GM10266 (cell line): ENCODE measurements at regions not wholly inside any gene's neighbourhood (a gene's known extent, or its start where the extent isn't known, plus 50 kb on each side); places are given as distances from the start of the nearest gene placed in this dataset.

Experiments used
- DNase-seq: peaks from one replicate; pipeline ENCODE4 v3.0.0; 2012; ENCODE audit errors: extremely low spot score
- TF ChIP-seq, protein P1 (sequence below): IDR thresholded peaks from 2 replicates; pipeline ENCODE4 v1.5.1; 2012; ENCODE audit warnings: mild to moderate bottlenecking, low read depth; ENCODE audit not compliant: control insufficient read depth, insufficient read depth; ENCODE audit errors: missing control alignments

GRCh38 chr1:55526716-55527115, 311.6 kb upstream of the USP24 start:
- no peak for DNase-seq
- TF ChIP-seq, protein P1, sequence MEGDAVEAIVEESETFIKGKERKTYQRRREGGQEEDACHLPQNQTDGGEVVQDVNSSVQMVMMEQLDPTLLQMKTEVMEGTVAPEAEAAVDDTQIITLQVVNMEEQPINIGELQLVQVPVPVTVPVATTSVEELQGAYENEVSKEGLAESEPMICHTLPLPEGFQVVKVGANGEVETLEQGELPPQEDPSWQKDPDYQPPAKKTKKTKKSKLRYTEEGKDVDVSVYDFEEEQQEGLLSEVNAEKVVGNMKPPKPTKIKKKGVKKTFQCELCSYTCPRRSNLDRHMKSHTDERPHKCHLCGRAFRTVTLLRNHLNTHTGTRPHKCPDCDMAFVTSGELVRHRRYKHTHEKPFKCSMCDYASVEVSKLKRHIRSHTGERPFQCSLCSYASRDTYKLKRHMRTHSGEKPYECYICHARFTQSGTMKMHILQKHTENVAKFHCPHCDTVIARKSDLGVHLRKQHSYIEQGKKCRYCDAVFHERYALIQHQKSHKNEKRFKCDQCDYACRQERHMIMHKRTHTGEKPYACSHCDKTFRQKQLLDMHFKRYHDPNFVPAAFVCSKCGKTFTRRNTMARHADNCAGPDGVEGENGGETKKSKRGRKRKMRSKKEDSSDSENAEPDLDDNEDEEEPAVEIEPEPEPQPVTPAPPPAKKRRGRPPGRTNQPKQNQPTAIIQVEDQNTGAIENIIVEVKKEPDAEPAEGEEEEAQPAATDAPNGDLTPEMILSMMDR, result no peak

DNA sequence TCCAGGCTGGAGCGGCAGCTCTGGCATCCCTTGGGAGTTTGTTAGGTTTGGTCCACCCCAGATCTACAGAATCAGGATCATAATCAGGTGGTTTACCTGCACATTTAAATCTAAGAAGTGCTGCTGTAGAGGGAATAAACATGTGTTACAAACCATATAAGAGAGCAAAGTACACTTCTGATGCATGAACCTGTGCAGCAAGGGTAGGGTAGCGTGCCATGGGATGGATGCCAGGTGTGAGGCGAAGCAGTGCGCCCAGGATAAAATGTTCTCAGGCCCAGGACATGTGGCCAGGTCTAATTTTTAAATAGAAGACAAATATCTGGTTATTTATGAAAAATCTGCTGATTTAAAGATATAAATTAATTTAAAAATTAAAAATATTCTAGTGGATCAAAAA, 308.8 kb upstream of the USP24 start:
- TF ChIP-seq, protein P1, result no peak
- no peak for DNase-seq

- TF ChIP-seq, protein P1, result no peak
- no peak for DNase-seq
These were observed 307.8 kb upstream of the USP24 start for GRCh38 chr1:55522982-55523381.

DNA sequence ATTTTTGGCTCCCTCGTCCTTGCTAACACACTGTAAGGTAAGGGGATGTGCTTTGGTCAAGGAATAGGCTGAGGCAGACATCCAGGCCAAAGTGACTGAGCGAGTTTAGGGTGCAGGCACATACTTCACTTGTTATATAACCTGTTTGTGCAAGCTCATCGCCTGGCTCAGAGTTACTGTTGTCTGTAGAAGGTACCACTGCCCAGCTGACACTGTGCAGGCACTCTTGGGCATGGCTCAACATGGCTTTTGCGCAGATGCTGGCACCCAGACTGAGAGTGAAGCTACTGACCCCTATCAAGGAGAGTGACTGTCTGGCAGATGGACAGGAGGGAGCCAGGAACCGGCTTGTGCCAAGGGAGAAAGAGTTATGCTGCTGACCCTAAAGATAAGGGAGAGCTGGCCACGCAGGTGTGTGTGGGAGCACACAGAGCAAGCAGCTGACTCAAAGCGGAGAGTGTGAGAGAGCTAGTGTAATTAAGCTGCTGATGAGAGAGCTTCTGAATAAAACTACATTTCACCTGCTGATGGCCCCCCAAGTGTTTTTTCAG, 307.3 kb upstream of the USP24 start:
- TF ChIP-seq, protein P1, result no peak
- no peak for DNase-seq

DNA sequence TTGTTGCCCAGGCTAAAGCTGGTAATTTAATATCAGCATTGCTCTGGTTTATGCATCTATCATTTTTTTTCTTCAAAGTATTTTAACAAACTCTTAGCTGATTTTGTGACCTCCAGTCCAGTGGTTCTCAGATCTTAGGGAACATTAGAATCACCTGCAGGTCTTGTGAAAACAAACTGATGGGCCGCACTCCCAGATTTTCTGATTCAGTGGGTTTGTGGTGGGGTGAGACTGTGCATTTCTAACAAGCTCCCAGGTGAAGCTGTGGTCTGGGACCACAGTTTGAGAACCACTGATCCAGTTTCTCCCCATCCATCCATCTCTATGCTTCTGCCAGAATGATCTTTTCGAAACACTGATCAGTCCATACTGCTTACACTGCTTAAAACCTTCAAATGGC, 305.7 kb upstream of the USP24 start:
- no peak for DNase-seq
- TF ChIP-seq, protein P1, result no peak

- no peak for DNase-seq
- TF ChIP-seq, protein P1, result no peak
These were observed 304.9 kb upstream of the USP24 start for GRCh38 chr1:55519937-55520683.

GRCh38 chr1:55519276-55519675, 304.1 kb upstream of the USP24 start:
- DNase-seq, result no peak
- TF ChIP-seq, protein P1, result no peak
